ENCODE measurements at regions not wholly inside any gene's neighbourhood (a gene's known extent, or its start where the extent isn't known, plus 50 kb on each side); places are given as distances from the start of the nearest gene placed in this dataset.

DNA sequence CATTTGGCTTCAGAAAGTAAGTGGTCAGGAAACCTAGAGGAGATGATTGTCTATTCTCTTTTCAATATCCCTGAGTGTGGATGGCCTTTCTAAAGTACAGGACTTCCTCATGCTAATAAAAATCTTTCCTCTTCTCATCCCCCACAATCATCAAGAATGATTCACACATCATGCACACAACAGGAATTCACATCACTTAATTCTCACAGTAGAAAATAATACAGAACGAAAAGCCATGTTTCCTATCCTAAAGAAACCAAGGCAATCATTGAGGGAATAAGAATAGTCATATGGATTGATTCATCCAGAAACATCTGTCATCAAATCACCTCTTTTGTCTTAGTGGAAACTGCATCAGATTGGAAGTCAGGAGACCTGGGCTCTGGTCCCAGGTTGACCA lies 203.1 kb upstream of the PIK3R1 start:
- no peak overlapping the region for H2AFZ ChIP-seq (ENCODE audit: insufficient read depth, low read depth, low read length, poor library complexity, severe bottlenecking)
- ChIA-PET CTCF (interaction anchor here (0.6 kb wide), 1 partner anchor 522 kb away, joined by 3 read pairs; no protein-coding TSS in a partner anchor), POLR2A (no interaction called here)
- DNase-seq (no peak), ATAC-seq (ENCODE audit: low read depth) (no peak)
- no CpG with 5 or more reads among the region's 1 CpG for WGBS (ENCODE audit: insufficient coverage)
- H3K4me3 Mint-ChIP-seq: no peak overlapping the region
- no peaks in the 10 kb centered on the region for H3K79me2 ChIP-seq (ENCODE audit: control insufficient read depth, insufficient read depth, low read length)
- no peaks in the 10 kb centered on the region for H3K9me3 Mint-ChIP-seq (ENCODE audit: insufficient read depth)
- H3K4me1 ChIP-seq (ENCODE audit: control insufficient read depth in 2 of 2, insufficient read depth in 2 of 2, low read length in 2 of 2): no peaks in the 10 kb centered on the region
- peaks cover 8% of the 10 kb centered on the region for H3K27me3 Mint-ChIP-seq
- no peak overlapping the region for H3K27ac Mint-ChIP-seq
- H4K20me1 ChIP-seq (ENCODE audit: control insufficient read depth, insufficient read depth, low read length, poor library complexity, severe bottlenecking): no peaks in the 10 kb centered on the region
- no peak overlapping the region for H3K27ac ChIP-seq (ENCODE audit: low read length in 2 of 2)
- no peaks in the 10 kb centered on the region for H3K27me3 ChIP-seq (replicated peaks in 1 of 4; ENCODE audit: control extremely low read depth in 1 of 4, control insufficient read depth in 3 of 4, insufficient read depth in 4 of 4, low read length in 3 of 4)
- peaks cover 2% of the 10 kb centered on the region for H3K4me1 Mint-ChIP-seq
- intact Hi-C loops (cut with micrococcal nuclease): no loop called here
- no peak overlapping the region for H3K9ac ChIP-seq (ENCODE audit: low read length)
- no peaks in the 10 kb centered on the region for H3K36me3 ChIP-seq (replicated peaks in 1 of 2; ENCODE audit: control extremely low read depth in 1 of 2, control insufficient read depth in 1 of 2, extremely low read depth in 1 of 2, insufficient read depth in 2 of 2, low read length in 1 of 2)
- no peak overlapping the region for H3K4me3 ChIP-seq (ENCODE audit: control extremely low read depth in 1 of 5, extremely low read depth in 1 of 5, insufficient read depth in 1 of 5, low read depth in 2 of 5, low read length in 4 of 5)
- TF ChIP-seq EZH2 (IDR thresholded peaks at IDR 0.05; ENCODE audit: borderline replicate concordance, insufficient read depth, low read depth, low read length, poor library complexity, severe bottlenecking) (no peak), CTCF (IDR thresholded peaks at IDR 0.05) (no peak)
- no peak overlapping the region for H3K4me2 ChIP-seq (replicated peaks; ENCODE audit: low read depth, low read length, poor library complexity, severe bottlenecking)
- no peaks in the 10 kb centered on the region for H3K9me3 ChIP-seq (ENCODE audit: control extremely low read depth in 1 of 3, control insufficient read depth in 2 of 3, insufficient read depth in 1 of 3, low read length in 2 of 3)

DNA sequence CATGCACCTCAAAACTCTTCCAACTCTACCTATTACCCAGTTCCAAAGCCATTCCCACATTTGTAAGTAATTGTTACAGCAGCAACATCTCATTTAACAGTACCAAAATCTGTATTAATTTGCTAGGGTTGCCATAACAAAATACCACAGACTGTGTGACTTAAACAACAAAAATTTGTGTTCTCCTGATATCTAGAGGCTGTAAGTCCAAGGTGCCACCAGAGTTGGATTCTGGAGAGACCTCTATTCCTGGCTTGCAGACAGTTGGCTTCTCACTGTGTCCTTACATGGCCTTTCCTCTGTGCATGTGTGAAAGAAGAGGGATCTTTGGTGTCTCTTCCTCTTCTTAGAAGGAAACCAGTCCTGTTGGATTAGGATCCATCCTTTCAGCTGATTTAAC lies 203.8 kb upstream of the PIK3R1 start:
- H3K27me3 Mint-ChIP-seq: peaks cover 8% of the 10 kb centered on the region
- H3K4me2 ChIP-seq (replicated peaks; ENCODE audit: low read depth, low read length, poor library complexity, severe bottlenecking): no peak overlapping the region
- H2AFZ ChIP-seq (ENCODE audit: insufficient read depth, low read depth, low read length, poor library complexity, severe bottlenecking): no peak overlapping the region
- no peaks in the 10 kb centered on the region for H3K9me3 ChIP-seq (ENCODE audit: control extremely low read depth in 1 of 3, control insufficient read depth in 2 of 3, insufficient read depth in 1 of 3, low read length in 2 of 3)
- H3K27ac Mint-ChIP-seq: no peak overlapping the region
- no peak overlapping the region for H3K4me3 ChIP-seq (ENCODE audit: control extremely low read depth in 1 of 5, extremely low read depth in 1 of 5, insufficient read depth in 1 of 5, low read depth in 2 of 5, low read length in 4 of 5)
- H3K27me3 ChIP-seq (replicated peaks in 1 of 4; ENCODE audit: control extremely low read depth in 1 of 4, control insufficient read depth in 3 of 4, insufficient read depth in 4 of 4, low read length in 3 of 4): no peaks in the 10 kb centered on the region
- H3K4me1 ChIP-seq (ENCODE audit: control insufficient read depth in 2 of 2, insufficient read depth in 2 of 2, low read length in 2 of 2): no peaks in the 10 kb centered on the region
- intact Hi-C loops (cut with micrococcal nuclease): no loop called here
- DNase-seq (no peak), ATAC-seq (ENCODE audit: low read depth) (no peak)
- TF ChIP-seq EZH2 (IDR thresholded peaks at IDR 0.05; ENCODE audit: borderline replicate concordance, insufficient read depth, low read depth, low read length, poor library complexity, severe bottlenecking) (no peak), CTCF (IDR thresholded peaks at IDR 0.05) (no peak)
- H3K36me3 ChIP-seq (replicated peaks in 1 of 2; ENCODE audit: control extremely low read depth in 1 of 2, control insufficient read depth in 1 of 2, extremely low read depth in 1 of 2, insufficient read depth in 2 of 2, low read length in 1 of 2): no peaks in the 10 kb centered on the region
- no peaks in the 10 kb centered on the region for H3K9me3 Mint-ChIP-seq (ENCODE audit: insufficient read depth)
- peaks cover 2% of the 10 kb centered on the region for H3K4me1 Mint-ChIP-seq
- POLR2A ChIA-PET: no interaction called here
- no peaks in the 10 kb centered on the region for H4K20me1 ChIP-seq (ENCODE audit: control insufficient read depth, insufficient read depth, low read length, poor library complexity, severe bottlenecking)
- CTCF ChIA-PET: no interaction called here
- no peaks in the 10 kb centered on the region for H3K79me2 ChIP-seq (ENCODE audit: control insufficient read depth, insufficient read depth, low read length)
- H3K27ac ChIP-seq (ENCODE audit: low read length in 2 of 2): no peak overlapping the region
- no peak overlapping the region for H3K9ac ChIP-seq (ENCODE audit: low read length)
- no peak overlapping the region for H3K4me3 Mint-ChIP-seq

All from B cell (primary cell).